ENCODE measurements at regions not wholly inside any gene's neighbourhood (a gene's known extent, or its start where the extent isn't known, plus 50 kb on each side); places are given as distances from the start of the nearest gene placed in this dataset.

DNA sequence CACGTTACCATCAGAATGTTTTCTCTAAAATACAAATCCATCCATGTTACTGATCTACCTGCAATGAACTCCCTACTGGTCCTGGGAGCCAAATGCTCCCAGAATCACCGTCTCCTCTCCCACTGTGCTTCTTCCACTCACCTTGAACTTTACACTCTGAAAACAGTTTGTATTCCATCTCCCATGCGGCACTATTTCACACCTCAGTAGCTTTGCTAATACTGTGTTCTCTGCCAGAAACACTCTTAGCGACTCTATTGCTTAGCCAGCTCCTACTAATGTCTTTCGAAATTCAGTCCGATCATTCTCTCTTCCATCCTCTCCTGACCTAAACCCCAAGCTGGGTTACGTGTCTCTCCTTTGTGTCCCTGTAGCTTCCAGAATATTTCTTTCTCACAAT lies 284.4 kb upstream of the DUSP10 start:
- H3K9me3 ChIP-seq, result no peaks in the 10 kb centered on the region
- WGBS, 2 donors, result 76 to 89% methylated on average over 7 of the region's 7 CpGs
- no peaks in the 10 kb centered on the region for H3K4me1 ChIP-seq
- no peak for TF ChIP-seq POLR2AphosphoS5 (IDR thresholded peaks at IDR 0.05)
- no peak for TF ChIP-seq POLR2A (IDR thresholded peaks at IDR 0.05)
- TF ChIP-seq EP300 (IDR thresholded peaks at IDR 0.05), result no peak
- TF ChIP-seq CTCF (IDR thresholded peaks at IDR 0.05), result no peak
- DNase-seq, result no peak
- intact Hi-C loops (cut with DNase I), result no loop called here
- H3K36me3 ChIP-seq, result no peaks in the 10 kb centered on the region
- no peak overlapping the region for H3K4me3 ChIP-seq
- H3K27me3 ChIP-seq, result no peaks in the 10 kb centered on the region
- no peak overlapping the region for H3K27ac ChIP-seq

DNA sequence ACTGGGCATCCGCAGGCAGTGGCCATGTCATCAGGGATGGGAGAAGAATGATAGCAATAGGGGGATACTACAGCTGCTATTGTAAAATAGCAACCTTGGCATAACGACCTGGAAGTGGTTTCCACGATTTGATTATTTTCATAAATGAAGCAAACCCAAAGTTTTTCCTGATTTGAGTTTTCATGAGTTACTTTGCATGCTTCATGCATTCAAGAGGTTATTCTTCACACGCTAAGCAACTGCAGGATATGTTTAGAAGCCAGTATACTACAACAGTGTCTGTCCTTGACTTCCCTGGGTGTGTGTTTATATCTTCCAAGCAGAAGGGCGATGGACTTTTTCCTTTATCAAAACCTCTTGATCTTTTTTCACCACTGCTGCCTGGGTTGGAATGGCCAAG lies 281.1 kb upstream of the DUSP10 start:
- no peaks in the 10 kb centered on the region for H3K36me3 ChIP-seq
- TF ChIP-seq EP300 (IDR thresholded peaks at IDR 0.05) (no peak), POLR2A (IDR thresholded peaks at IDR 0.05) (no peak), POLR2AphosphoS5 (IDR thresholded peaks at IDR 0.05) (no peak), CTCF (IDR thresholded peaks at IDR 0.05) (no peak)
- H3K4me1 ChIP-seq, result no peaks in the 10 kb centered on the region
- H3K9me3 ChIP-seq, result no peaks in the 10 kb centered on the region
- no peaks in the 10 kb centered on the region for H3K27me3 ChIP-seq
- intact Hi-C loops (cut with DNase I), result no loop called here
- no peak for DNase-seq
- 79 to 87% methylated on average over 5 of the region's 5 CpGs for WGBS, 2 donors
- H3K27ac ChIP-seq, result no peak overlapping the region
- no peak overlapping the region for H3K4me3 ChIP-seq

DNA sequence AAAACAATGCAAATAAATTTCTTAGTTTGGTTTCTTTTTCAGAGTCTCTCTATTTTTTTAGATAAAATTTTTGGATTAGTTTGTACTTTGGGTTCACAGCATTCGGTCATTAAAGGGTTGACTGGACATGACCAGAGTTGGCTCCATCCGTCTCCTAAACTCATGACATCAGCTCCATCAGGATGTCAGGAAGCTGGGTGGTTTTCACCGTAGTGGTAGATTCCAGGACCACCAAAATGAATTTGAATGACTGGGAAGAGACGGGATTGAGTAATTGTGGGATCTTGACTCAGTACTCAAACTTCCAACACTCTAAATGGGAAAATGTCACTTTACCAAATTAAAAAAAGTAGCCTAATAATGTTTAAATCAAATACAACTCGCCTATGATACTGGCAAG lies 279.2 kb upstream of the DUSP10 start:
- Histone ChIP-seq H3K27me3 (no peaks in the 10 kb centered on the region), H3K4me3 (no peak overlapping the region), H3K27ac (no peak overlapping the region), H3K4me1 (no peaks in the 10 kb centered on the region), H3K9me3 (no peaks in the 10 kb centered on the region), H3K36me3 (no peaks in the 10 kb centered on the region)
- no peak for DNase-seq
- TF ChIP-seq CTCF (IDR thresholded peaks at IDR 0.05), result no peak
- TF ChIP-seq POLR2AphosphoS5 (IDR thresholded peaks at IDR 0.05), result no peak
- TF ChIP-seq EP300 (IDR thresholded peaks at IDR 0.05), result no peak
- TF ChIP-seq POLR2A (IDR thresholded peaks at IDR 0.05), result no peak
- intact Hi-C loops (cut with DNase I), result no loop called here
- WGBS, 2 donors, result 75 to 78% methylated on average over 5 of the region's 5 CpGs

- Histone ChIP-seq H3K27me3 (no peaks in the 10 kb centered on the region), H3K36me3 (no peaks in the 10 kb centered on the region), H3K27ac (no peak overlapping the region), H3K9me3 (no peaks in the 10 kb centered on the region), H3K4me1 (no peaks in the 10 kb centered on the region), H3K4me3 (no peak overlapping the region)
- DNase-seq, result no peak
- TF ChIP-seq EP300 (IDR thresholded peaks at IDR 0.05) (no peak), POLR2AphosphoS5 (IDR thresholded peaks at IDR 0.05) (no peak), POLR2A (IDR thresholded peaks at IDR 0.05) (no peak), CTCF (IDR thresholded peaks at IDR 0.05) (no peak)
- intact Hi-C loops (cut with DNase I), result no loop called here
These were observed 278.7 kb upstream of the DUSP10 start for GRCh38 chr1:222020553-222020952.

- Histone ChIP-seq H3K27me3 (no peaks in the 10 kb centered on the region), H3K4me3 (no peak overlapping the region), H3K36me3 (no peaks in the 10 kb centered on the region), H3K9me3 (no peaks in the 10 kb centered on the region), H3K27ac (no peak overlapping the region), H3K4me1 (no peaks in the 10 kb centered on the region)
- TF ChIP-seq EP300 (IDR thresholded peaks at IDR 0.05) (no peak), POLR2A (IDR thresholded peaks at IDR 0.05) (no peak), CTCF (IDR thresholded peaks at IDR 0.05) (no peak), POLR2AphosphoS5 (IDR thresholded peaks at IDR 0.05) (no peak)
- WGBS, 2 donors, result 63 to 73% methylated on average over 3 of the region's 3 CpGs
- intact Hi-C loops (cut with DNase I), result no loop called here
- no peak for DNase-seq
These were observed 277.1 kb upstream of the DUSP10 start for GRCh38 chr1:222019029-222019428.

All from sigmoid colon (tissue), 6 donors.